AG10803 (cell line): ENCODE measurements at regions not wholly inside any gene's neighbourhood (a gene's known extent, or its start where the extent isn't known, plus 50 kb on each side); places are given as distances from the start of the nearest gene placed in this dataset.
A peak's percentile ranks its signal among the peaks of the same experiment; 100 is the strongest.

Experiments used
- DNase-seq: peaks from one replicate; pipeline ENCODE4 v3.0.0; 2010; ENCODE audit warnings: low read depth
- H3K4me3 ChIP-seq: 2 replicates; pipeline ENCODE4 v1.5.1; 2011; ENCODE audit warnings: mild to moderate bottlenecking, low read length, control low read depth
- TF ChIP-seq, protein P1 (sequence below): conservative IDR thresholded peaks from 2 replicates; pipeline ENCODE4 v1.5.1; 2011; ENCODE audit warnings: mild to moderate bottlenecking, low read length, control low read depth, inconsistent platforms

DNA sequence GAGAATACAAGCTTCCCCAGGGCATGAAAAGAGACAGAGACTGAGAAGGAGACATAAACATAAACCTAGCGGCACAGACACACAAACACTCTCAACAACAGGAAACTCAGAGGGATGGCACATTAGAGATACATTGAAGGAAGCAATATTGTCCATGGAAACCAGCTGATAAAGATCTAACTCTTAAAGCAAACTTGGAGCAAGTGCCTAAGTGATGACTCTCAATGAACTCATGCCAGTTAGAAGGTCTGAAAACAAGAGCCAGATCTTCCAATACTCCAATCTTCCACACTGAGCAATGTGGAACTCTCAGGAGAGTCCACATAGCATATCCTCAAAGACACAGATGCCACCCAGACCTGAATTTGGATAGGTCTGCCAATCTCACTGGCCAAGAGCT, 168.8 kb upstream of the ISX start:
- H3K4me3 ChIP-seq, result no peak overlapping the region
- TF ChIP-seq, protein P1, sequence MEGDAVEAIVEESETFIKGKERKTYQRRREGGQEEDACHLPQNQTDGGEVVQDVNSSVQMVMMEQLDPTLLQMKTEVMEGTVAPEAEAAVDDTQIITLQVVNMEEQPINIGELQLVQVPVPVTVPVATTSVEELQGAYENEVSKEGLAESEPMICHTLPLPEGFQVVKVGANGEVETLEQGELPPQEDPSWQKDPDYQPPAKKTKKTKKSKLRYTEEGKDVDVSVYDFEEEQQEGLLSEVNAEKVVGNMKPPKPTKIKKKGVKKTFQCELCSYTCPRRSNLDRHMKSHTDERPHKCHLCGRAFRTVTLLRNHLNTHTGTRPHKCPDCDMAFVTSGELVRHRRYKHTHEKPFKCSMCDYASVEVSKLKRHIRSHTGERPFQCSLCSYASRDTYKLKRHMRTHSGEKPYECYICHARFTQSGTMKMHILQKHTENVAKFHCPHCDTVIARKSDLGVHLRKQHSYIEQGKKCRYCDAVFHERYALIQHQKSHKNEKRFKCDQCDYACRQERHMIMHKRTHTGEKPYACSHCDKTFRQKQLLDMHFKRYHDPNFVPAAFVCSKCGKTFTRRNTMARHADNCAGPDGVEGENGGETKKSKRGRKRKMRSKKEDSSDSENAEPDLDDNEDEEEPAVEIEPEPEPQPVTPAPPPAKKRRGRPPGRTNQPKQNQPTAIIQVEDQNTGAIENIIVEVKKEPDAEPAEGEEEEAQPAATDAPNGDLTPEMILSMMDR, result no peak
- DNase-seq, result peak; percentile 41

DNA sequence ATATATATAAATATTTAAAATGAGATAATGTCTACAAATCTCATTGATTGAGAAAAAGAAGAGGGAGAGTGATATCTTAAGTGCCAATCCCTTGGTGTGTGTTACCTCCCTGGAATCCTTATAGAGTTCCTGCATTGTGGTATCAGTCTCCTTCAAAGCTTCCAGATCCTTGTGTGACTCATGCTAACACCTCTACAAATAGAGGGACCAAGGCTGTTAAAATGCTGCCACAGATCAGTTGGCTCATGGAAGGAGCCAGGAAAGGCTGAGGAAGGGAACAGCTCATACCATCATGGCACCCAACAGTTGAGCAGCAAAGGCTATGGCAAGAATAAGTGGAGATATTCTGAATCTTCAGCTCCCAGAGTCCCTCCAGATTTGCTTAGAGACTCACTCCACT, 163.6 kb upstream of the ISX start:
- TF ChIP-seq, protein P1, result no peak
- DNase-seq, result no peak
- no peak overlapping the region for H3K4me3 ChIP-seq

DNA sequence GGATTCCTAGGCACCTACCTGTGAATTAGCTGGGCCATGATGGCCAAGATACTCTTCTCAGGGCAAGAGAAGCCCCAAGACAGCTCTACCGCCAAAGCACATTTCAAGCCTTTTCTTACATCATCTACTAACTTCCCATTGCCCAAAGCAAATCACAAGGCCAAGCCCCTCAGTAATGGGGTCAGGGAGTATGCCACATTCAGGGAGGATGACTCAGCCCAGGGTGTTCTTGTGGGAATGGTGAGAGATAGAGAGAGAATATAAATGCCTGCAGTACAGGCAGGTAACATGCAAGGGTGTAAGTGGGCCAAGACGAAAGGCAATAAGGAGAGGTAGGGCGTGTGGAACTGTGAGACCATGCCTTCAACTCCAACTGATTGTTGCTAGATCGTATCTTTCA, 162.5 kb upstream of the ISX start:
- no peak overlapping the region for H3K4me3 ChIP-seq
- TF ChIP-seq, protein P1, result no peak
- no peak for DNase-seq

GRCh38 chr22:34904486-34904885, 161.5 kb upstream of the ISX start:
- no peak overlapping the region for H3K4me3 ChIP-seq
- DNase-seq, result no peak
- TF ChIP-seq, protein P1, result no peak

GRCh38 chr22:34913826-34914225, 152.1 kb upstream of the ISX start:
- TF ChIP-seq, protein P1, result no peak
- DNase-seq, result no peak

GRCh38 chr22:34914846-34915245, 151.1 kb upstream of the ISX start:
- TF ChIP-seq, protein P1, result no peak
- DNase-seq, result peak; percentile 54
- no peak overlapping the region for H3K4me3 ChIP-seq

More at GRCh38 chr22:34913826-34914225, 152.1 kb upstream of the ISX start:
- H3K4me3 ChIP-seq, result no peak overlapping the region

- TF ChIP-seq, protein P1, result no peak
- DNase-seq, result peak; percentile 41
- H3K4me3 ChIP-seq, result no peak overlapping the region
These were observed 148.7 kb upstream of the ISX start for GRCh38 chr22:34917239-34917638.
